CD8-positive, alpha-beta memory T cell (primary cell): ENCODE measurements at regions not wholly inside any gene's neighbourhood (a gene's known extent, or its start where the extent isn't known, plus 50 kb on each side); places are given as distances from the start of the nearest gene placed in this dataset.

Experiments
- CTCF ChIA-PET: fragments of 350-600 bp; sonication (Branson Sonifier 250); formaldehyde crosslinking; loops from one replicate; lab custom pipeline; 2021; ENCODE audit warnings: antibody characterized with exemption; lab: Charles Lee
- POLR2A ChIA-PET: fragments of 350-600 bp; sonication (Branson Sonifier 250); formaldehyde crosslinking; loops from one replicate; lab custom pipeline; 2021; ENCODE audit warnings: antibody characterized with exemption; lab: Charles Lee
- DNase-seq, 5 donors: peaks; one replicate each; pipeline versions ENCODE4 v3.0.0 to v3.0.0-alpha.2; 2020 to 2022; ENCODE audit warnings: mixed read lengths in 1 of 5
- H3K27ac ChIP-seq: one replicate; pipeline ENCODE4 v1.7.0; 2013; ENCODE audit warnings: low read depth, mild to moderate bottlenecking, low read length, moderate library complexity
- H3K27me3 ChIP-seq: 2 replicates; pipeline ENCODE4 v1.7.0; 2013; ENCODE audit warnings: low read length, mild to moderate bottlenecking; ENCODE audit not compliant: insufficient read depth, poor library complexity, severe bottlenecking
- H3K36me3 ChIP-seq: 2 replicates; pipeline ENCODE4 v1.7.0; 2013; ENCODE audit warnings: mild to moderate bottlenecking, low read length, moderate library complexity; ENCODE audit not compliant: insufficient read depth
- H3K4me1 ChIP-seq: 2 replicates; pipeline ENCODE4 v1.7.0; 2013; ENCODE audit warnings: mild to moderate bottlenecking, low read length, moderate library complexity; ENCODE audit not compliant: insufficient read depth
- H3K4me3 ChIP-seq: 2 replicates; pipeline ENCODE4 v1.7.0; 2013; ENCODE audit warnings: mild to moderate bottlenecking, low read length
- H3K9me3 ChIP-seq: 2 replicates; pipeline ENCODE4 v1.7.0; 2013; ENCODE audit warnings: mild to moderate bottlenecking, low read length
- H3K27ac Mint-ChIP-seq, 8 donors: one replicate each; pipeline ENCODE4 v1.8.0; 2020 to 2021; ENCODE audit warnings: mixed read lengths in 8 of 8, mild to moderate bottlenecking in 6 of 8, inconsistent platforms in 3 of 8, moderate library complexity in 3 of 8
- H3K27me3 Mint-ChIP-seq, 2 donors: one replicate each; pipeline ENCODE4 v1.8.0; 2020 to 2021; ENCODE audit warnings: mixed read lengths in 2 of 2, mild to moderate bottlenecking in 1 of 2, moderate library complexity in 1 of 2
- H3K36me3 Mint-ChIP-seq, 3 donors: one replicate each; pipeline ENCODE4 v1.8.0; 2020 to 2021; ENCODE audit warnings: mixed read lengths in 3 of 3, inconsistent platforms in 1 of 3, mild to moderate bottlenecking in 1 of 3
- H3K4me1 Mint-ChIP-seq, 3 donors: one replicate each; pipeline ENCODE4 v1.8.0; 2020 to 2021; ENCODE audit warnings: mixed read lengths in 3 of 3, inconsistent platforms in 1 of 3, mild to moderate bottlenecking in 1 of 3
- H3K4me3 Mint-ChIP-seq, 7 donors: one replicate each; pipeline ENCODE4 v1.8.0; 2020 to 2021; ENCODE audit warnings: mixed read lengths in 7 of 7, mild to moderate bottlenecking in 6 of 7, moderate library complexity in 4 of 7, inconsistent platforms in 2 of 7
- H3K9me3 Mint-ChIP-seq, 5 donors: one replicate each; pipeline ENCODE4 v1.8.0; 2020 to 2022; ENCODE audit warnings: mixed read lengths in 5 of 5, mild to moderate bottlenecking in 3 of 5, moderate library complexity in 2 of 5, inconsistent platforms in 1 of 5

- no peaks in the 10 kb centered on the region for H3K36me3 ChIP-seq
- POLR2A ChIA-PET, result no interaction called here
- CTCF ChIA-PET, result no interaction called here
- no peak overlapping the region for H3K4me3 ChIP-seq
- Mint-ChIP-seq H3K27ac (no peak overlapping the region), H3K36me3 (no peaks in the 10 kb centered on the region), H3K27me3 (no peaks in the 10 kb centered on the region), H3K9me3 (peaks cover 0 to 6% (median 2%) of the 10 kb centered on the region in 5 donors), H3K4me3 (no peak overlapping the region), H3K4me1 (no peaks in the 10 kb centered on the region)
- H3K9me3 ChIP-seq, result no peaks in the 10 kb centered on the region
- no peak overlapping the region for H3K27ac ChIP-seq
- no peaks in the 10 kb centered on the region for H3K27me3 ChIP-seq
- no peaks in the 10 kb centered on the region for H3K4me1 ChIP-seq
- no peak for DNase-seq
These were observed 430.8 kb downstream of the GLRX3 start for GRCh38 chr10:130567011-130567410.

DNA sequence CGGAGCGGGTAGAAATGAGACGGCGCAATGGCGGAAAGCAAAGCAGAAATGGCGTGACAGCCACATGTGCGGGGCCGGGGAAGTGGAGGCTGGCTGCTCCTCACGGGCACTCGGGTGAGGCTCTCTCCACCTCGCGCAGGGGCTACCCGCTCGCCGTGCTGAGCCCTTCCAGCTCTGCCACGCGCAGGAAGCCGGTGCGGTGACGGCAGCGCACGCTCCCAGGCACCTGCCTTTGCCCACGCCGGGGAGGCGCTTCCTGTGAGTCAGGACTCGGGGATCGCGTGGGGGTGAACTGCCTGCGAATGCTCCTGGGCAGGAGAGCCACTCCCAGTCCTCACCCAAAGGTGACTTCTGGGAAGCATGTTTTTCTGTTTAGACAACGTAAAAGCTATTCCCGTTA lies 431.2 kb downstream of the GLRX3 start:
- H3K27me3 ChIP-seq, result no peaks in the 10 kb centered on the region
- CTCF ChIA-PET, result no interaction called here
- no peaks in the 10 kb centered on the region for H3K9me3 ChIP-seq
- DNase-seq, result no peak
- Mint-ChIP-seq H3K4me3 (no peak overlapping the region), H3K9me3 (peaks cover 0 to 6% (median 2%) of the 10 kb centered on the region in 5 donors), H3K27ac (no peak overlapping the region), H3K4me1 (no peaks in the 10 kb centered on the region), H3K36me3 (no peaks in the 10 kb centered on the region), H3K27me3 (no peaks in the 10 kb centered on the region)
- no peak overlapping the region for H3K4me3 ChIP-seq
- POLR2A ChIA-PET, result no interaction called here
- no peaks in the 10 kb centered on the region for H3K36me3 ChIP-seq
- no peak overlapping the region for H3K27ac ChIP-seq
- H3K4me1 ChIP-seq, result no peaks in the 10 kb centered on the region

DNA sequence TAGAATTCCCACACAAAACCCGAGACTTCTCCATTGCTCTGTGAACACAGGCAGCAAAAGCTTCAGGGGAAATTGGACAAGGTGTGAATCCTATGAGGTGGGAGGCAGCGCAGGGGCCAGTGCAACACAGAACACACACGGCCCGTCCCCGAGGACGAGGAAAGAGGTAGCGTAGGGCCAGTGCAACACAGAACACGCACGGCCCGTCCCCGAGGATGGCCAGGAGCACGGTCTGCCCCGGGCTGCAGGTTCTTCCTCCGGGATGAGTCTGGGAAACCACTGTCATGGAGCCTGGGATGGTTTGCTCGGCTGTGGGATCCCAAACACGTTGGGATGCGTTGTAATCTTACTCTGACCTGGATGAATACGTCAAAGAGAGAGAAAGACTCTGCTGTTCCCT lies 432.1 kb downstream of the GLRX3 start:
- CTCF ChIA-PET, result no interaction called here
- Histone ChIP-seq H3K27me3 (no peaks in the 10 kb centered on the region), H3K27ac (no peak overlapping the region), H3K36me3 (no peaks in the 10 kb centered on the region), H3K9me3 (no peaks in the 10 kb centered on the region), H3K4me1 (no peaks in the 10 kb centered on the region), H3K4me3 (no peak overlapping the region)
- no peak for DNase-seq
- peaks cover 0 to 6% (median 2%) of the 10 kb centered on the region in 5 donors for H3K9me3 Mint-ChIP-seq
- H3K27me3 Mint-ChIP-seq, result peaks cover 0 to 1% of the 10 kb centered on the region in 2 donors
- H3K27ac Mint-ChIP-seq, result no peak overlapping the region
- no peaks in the 10 kb centered on the region for H3K36me3 Mint-ChIP-seq
- H3K4me3 Mint-ChIP-seq, result no peak overlapping the region
- H3K4me1 Mint-ChIP-seq, result no peaks in the 10 kb centered on the region
- POLR2A ChIA-PET, result no interaction called here

DNA sequence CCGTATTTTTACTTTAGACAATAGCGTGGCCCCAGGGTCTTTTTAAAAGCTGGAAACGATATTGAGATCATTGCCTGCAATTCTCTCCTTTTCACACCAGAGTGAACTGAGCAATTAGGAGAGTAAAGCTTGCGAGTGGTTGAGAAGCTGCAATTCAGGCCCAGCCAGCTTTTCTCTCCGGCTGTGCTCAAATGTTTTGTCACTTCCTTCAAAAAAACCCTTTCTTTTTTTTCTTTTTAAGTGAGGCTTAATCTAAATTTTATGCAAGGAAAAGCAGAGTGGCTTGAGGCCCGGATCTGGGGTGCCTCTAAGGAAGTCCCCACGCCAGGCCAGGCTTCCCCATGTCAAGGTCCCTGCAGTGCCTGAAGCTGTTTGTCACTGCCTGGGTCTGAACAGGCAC lies 433.9 kb downstream of the GLRX3 start:
- no peaks in the 10 kb centered on the region for H3K4me1 ChIP-seq
- no peak overlapping the region for H3K27ac ChIP-seq
- H3K36me3 ChIP-seq, result no peaks in the 10 kb centered on the region
- POLR2A ChIA-PET, result no interaction called here
- Mint-ChIP-seq H3K36me3 (no peaks in the 10 kb centered on the region), H3K4me1 (no peaks in the 10 kb centered on the region), H3K9me3 (peaks cover 0 to 6% (median 3%) of the 10 kb centered on the region in 5 donors), H3K27me3 (peaks cover 0 to 2% of the 10 kb centered on the region in 2 donors), H3K4me3 (no peak overlapping the region), H3K27ac (no peak overlapping the region)
- CTCF ChIA-PET, result no interaction called here
- no peaks in the 10 kb centered on the region for H3K27me3 ChIP-seq
- DNase-seq, result no peak
- no peaks in the 10 kb centered on the region for H3K9me3 ChIP-seq
- no peak overlapping the region for H3K4me3 ChIP-seq

GRCh38 chr10:130571674-130572073 lies 435.5 kb downstream of the GLRX3 start:
- Histone ChIP-seq H3K27ac (no peak overlapping the region), H3K9me3 (no peaks in the 10 kb centered on the region), H3K36me3 (no peaks in the 10 kb centered on the region), H3K27me3 (no peaks in the 10 kb centered on the region), H3K4me1 (no peaks in the 10 kb centered on the region), H3K4me3 (no peak overlapping the region)
- ChIA-PET CTCF (no interaction called here), POLR2A (no interaction called here)
- peaks cover 0 to 5% of the 10 kb centered on the region in 2 donors for H3K27me3 Mint-ChIP-seq
- no peaks in the 10 kb centered on the region for H3K36me3 Mint-ChIP-seq
- no peak overlapping the region for H3K4me3 Mint-ChIP-seq
- H3K27ac Mint-ChIP-seq, result peak overlapping the region in 1 of 8 donors; percentile 28
- no peaks in the 10 kb centered on the region for H3K4me1 Mint-ChIP-seq
- DNase-seq, result no peak
- peaks cover 0 to 6% (median 3%) of the 10 kb centered on the region in 5 donors for H3K9me3 Mint-ChIP-seq

GRCh38 chr10:130573446-130573845 lies 437.3 kb downstream of the GLRX3 start:
- H3K27ac ChIP-seq, result no peak overlapping the region
- H3K36me3 Mint-ChIP-seq, result no peaks in the 10 kb centered on the region
- ChIA-PET CTCF (no interaction called here), POLR2A (no interaction called here)
- H3K9me3 Mint-ChIP-seq, result peaks cover 0 to 4% (median 0%) of the 10 kb centered on the region in 5 donors
- no peak overlapping the region for H3K4me3 ChIP-seq
- H3K4me1 Mint-ChIP-seq, result no peaks in the 10 kb centered on the region
- peaks cover 0 to 5% of the 10 kb centered on the region in 2 donors for H3K27me3 Mint-ChIP-seq
- DNase-seq, result no peak
- no peaks in the 10 kb centered on the region for H3K4me1 ChIP-seq
- no peak overlapping the region for H3K27ac Mint-ChIP-seq
- H3K36me3 ChIP-seq, result no peaks in the 10 kb centered on the region
- no peak overlapping the region for H3K4me3 Mint-ChIP-seq
- no peaks in the 10 kb centered on the region for H3K9me3 ChIP-seq
- no peaks in the 10 kb centered on the region for H3K27me3 ChIP-seq

DNA sequence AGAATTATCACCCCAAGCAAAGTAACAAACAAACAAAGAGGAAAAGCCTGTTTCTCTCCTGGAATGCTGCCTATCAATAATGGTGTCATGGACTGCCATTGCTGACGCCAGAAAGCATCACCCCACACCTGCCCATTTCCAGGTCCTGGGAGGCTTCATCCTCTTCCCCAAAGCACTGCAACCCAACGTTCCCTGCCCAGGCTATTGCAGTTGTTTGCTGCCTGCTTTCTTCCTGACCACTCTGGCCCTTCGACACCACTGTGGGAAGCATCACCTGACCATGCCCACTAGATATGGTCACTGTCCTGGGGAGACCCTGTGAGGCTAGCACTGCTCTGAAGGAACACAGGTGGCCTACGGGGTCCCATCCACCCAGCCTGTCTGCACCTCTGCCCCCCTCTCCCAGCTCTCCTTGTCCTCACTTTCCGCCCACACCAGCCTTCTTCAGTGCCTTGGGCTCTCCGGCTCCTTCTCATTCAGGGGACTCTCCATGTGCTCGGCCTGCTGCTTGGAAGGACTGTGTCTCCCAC lies 439.6 kb downstream of the GLRX3 start:
- no peaks in the 10 kb centered on the region for H3K4me1 Mint-ChIP-seq
- no peaks in the 10 kb centered on the region for H3K4me1 ChIP-seq
- no peaks in the 10 kb centered on the region for H3K27me3 ChIP-seq
- peaks cover 0 to 6% (median 4%) of the 10 kb centered on the region in 5 donors for H3K9me3 Mint-ChIP-seq
- DNase-seq, result no peak
- no peaks in the 10 kb centered on the region for H3K9me3 ChIP-seq
- H3K36me3 Mint-ChIP-seq, result no peaks in the 10 kb centered on the region
- H3K4me3 ChIP-seq, result no peak overlapping the region
- ChIA-PET CTCF (no interaction called here), POLR2A (no interaction called here)
- no peak overlapping the region for H3K27ac Mint-ChIP-seq
- H3K27ac ChIP-seq, result no peak overlapping the region
- H3K27me3 Mint-ChIP-seq, result peaks cover 0 to 5% of the 10 kb centered on the region in 2 donors
- no peaks in the 10 kb centered on the region for H3K36me3 ChIP-seq
- H3K4me3 Mint-ChIP-seq, result no peak overlapping the region

DNA sequence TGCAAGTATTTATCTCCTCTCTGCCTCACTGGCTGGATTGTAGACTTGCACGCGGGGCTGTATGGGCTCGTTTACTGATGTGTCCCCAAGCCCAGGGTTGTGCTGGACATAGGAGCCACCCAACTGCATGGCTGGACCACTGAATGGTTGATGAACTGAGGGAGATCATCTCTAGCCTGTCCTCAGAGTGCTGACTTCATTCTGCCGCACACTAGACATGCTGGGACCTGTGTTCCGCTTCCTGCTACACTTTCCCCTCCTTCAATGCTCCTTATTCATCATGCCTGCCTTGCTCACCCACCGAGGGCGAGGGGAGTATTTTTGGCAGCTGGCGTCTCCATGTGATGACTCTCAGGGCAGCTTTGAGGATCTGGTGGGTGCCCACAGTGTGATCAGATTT lies 440.2 kb downstream of the GLRX3 start:
- H3K27me3 Mint-ChIP-seq, result peaks cover 0 to 5% of the 10 kb centered on the region in 2 donors
- no peak for DNase-seq

More for the DNA sequence above, 440.2 kb downstream of the GLRX3 start:
- Mint-ChIP-seq H3K4me3 (no peak overlapping the region), H3K4me1 (no peaks in the 10 kb centered on the region), H3K9me3 (peaks cover 0 to 6% (median 4%) of the 10 kb centered on the region in 5 donors), H3K27ac (no peak overlapping the region), H3K36me3 (no peaks in the 10 kb centered on the region)
- POLR2A ChIA-PET, result no interaction called here
- H3K4me3 ChIP-seq, result no peak overlapping the region
- CTCF ChIA-PET, result no interaction called here
- no peaks in the 10 kb centered on the region for H3K4me1 ChIP-seq
- H3K36me3 ChIP-seq, result no peaks in the 10 kb centered on the region
- H3K27me3 ChIP-seq, result no peaks in the 10 kb centered on the region
- no peak overlapping the region for H3K27ac ChIP-seq
- H3K9me3 ChIP-seq, result no peaks in the 10 kb centered on the region
